ENCODE measurements at regions not wholly inside any gene's neighbourhood (a gene's known extent, or its start where the extent isn't known, plus 50 kb on each side); places are given as distances from the start of the nearest gene placed in this dataset.

DNA sequence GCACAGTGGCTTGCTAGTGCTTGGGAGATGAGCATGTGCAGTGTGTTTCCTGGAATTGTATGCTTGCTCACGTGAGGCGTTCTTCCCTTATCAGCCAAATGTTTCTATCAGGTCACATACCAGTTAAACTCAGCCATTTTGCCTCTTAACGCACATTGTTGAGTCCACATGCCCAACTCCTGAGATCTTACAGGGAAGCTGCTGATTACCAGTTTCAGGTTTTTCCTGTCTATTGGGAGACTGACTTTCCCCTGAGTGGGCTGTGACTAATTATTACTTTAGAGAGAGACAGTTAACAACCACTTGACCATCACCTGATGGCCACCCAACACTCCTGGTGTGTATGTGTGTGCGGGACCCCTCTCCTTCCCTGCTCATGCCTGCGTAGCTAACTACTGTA is 161.3 kb upstream of the PTGFR start (continued):
- TF ChIP-seq HDAC6 (IDR thresholded peaks at IDR 0.05; ENCODE audit: low read depth, low read length): no peak
- TF ChIP-seq GATAD2A (IDR thresholded peaks at IDR 0.05): no peak
- no peak for TF ChIP-seq PRMT5 (CRISPR knock-in tag; IDR thresholded peaks at IDR 0.05)
- no peak for TF ChIP-seq POLR3G (IDR thresholded peaks at IDR 0.05; ENCODE audit: extremely low read depth, insufficient read length, insufficient replicate concordance)
- TF ChIP-seq ZSCAN29 (IDR thresholded peaks at IDR 0.05): no peak
- no peak for TF ChIP-seq SMAD2 (IDR thresholded peaks at IDR 0.05; ENCODE audit: low read depth, low read length)
- no peak for TF ChIP-seq CAMTA2 (CRISPR knock-in tag; conservative IDR thresholded peaks at IDR 0.05)
- no peak for TF ChIP-seq MYNN (IDR thresholded peaks at IDR 0.05)
- no peak for TF ChIP-seq MYNN (CRISPR knock-in tag; IDR thresholded peaks at IDR 0.05)
- TF ChIP-seq TBP (optimal IDR thresholded peaks at IDR 0.05; ENCODE audit: low read depth, low read length): no peak

GRCh38 chr1:78331799-78332198 is 159.0 kb upstream of the PTGFR start:
- H3K27ac ChIP-seq (ENCODE audit: extremely low read depth, low read depth, low read length): no peak overlapping the region
- H3K79me2 ChIP-seq (ENCODE audit: control insufficient read depth, insufficient read depth, low read length): no peaks in the 10 kb centered on the region
- TF ChIP-seq CREB3 (tag; conservative IDR thresholded peaks at IDR 0.05; ENCODE audit: low read depth): no peak
- no peak for TF ChIP-seq MAFG (tag; conservative IDR thresholded peaks at IDR 0.05)
- TF ChIP-seq NCOA4 (IDR thresholded peaks at IDR 0.05; ENCODE audit: partially characterized antibody): no peak
- ChIA-PET POLR2A (no interaction called here), CTCF (ENCODE audit: low intra/inter-chr PET ratio) (no interaction called here)
- in situ Hi-C loops (cut with MboI): no loop called here
- DNase-seq (ENCODE audit: extremely low read depth in 1 of 4, low spot score in 3 of 4) (no peak), FAIRE-seq (no peak), ATAC-seq (no peak)
- no peak overlapping the region for H3K4me3 ChIP-seq
- H3K9me3 ChIP-seq (replicated peaks; ENCODE audit: control insufficient read depth, insufficient read depth, low read depth, low read length): no peaks in the 10 kb centered on the region
- no peak overlapping the region for H2AFZ ChIP-seq (ENCODE audit: low read depth, low read length)
- no peak overlapping the region for H3K4me2 ChIP-seq (ENCODE audit: insufficient read depth, low read length)
- H3K9ac ChIP-seq (ENCODE audit: insufficient read depth in 1 of 2, low read depth in 2 of 2, low read length in 2 of 2): no peak overlapping the region
- intact Hi-C loops (cut with micrococcal nuclease): no loop called here
- WGBS (ENCODE audit: insufficient coverage, low coverage, missing lambda C conversion rate): 0% methylated on average over 1 of the region's 1 CpG
- H3K9me1 ChIP-seq (ENCODE audit: control insufficient read depth, insufficient read depth, low read length): no peaks in the 10 kb centered on the region
- no peaks in the 10 kb centered on the region for H4K20me1 ChIP-seq (replicated peaks; ENCODE audit: control insufficient read depth, insufficient read depth, low read length)
- H3K36me3 ChIP-seq (ENCODE audit: control insufficient read depth, insufficient read depth, low read length): no peaks in the 10 kb centered on the region
- no peaks in the 10 kb centered on the region for H3K4me1 ChIP-seq (replicated peaks in 1 of 2; ENCODE audit: control insufficient read depth in 2 of 2, insufficient read depth in 2 of 2, low read length in 2 of 2)
- H3K27me3 ChIP-seq (ENCODE audit: control insufficient read depth in 2 of 2, insufficient read depth in 2 of 2, low read length in 2 of 2): no peaks in the 10 kb centered on the region
- BruUV-seq (replicated peaks): no TSS peak

All from K562 (cell line).